LNCAP (cell line): ENCODE measurements at regions not wholly inside any gene's neighbourhood (a gene's known extent, or its start where the extent isn't known, plus 50 kb on each side); places are given as distances from the start of the nearest gene placed in this dataset.

Source experiments
- CTCF ChIP-seq: fragments of 450-650 bp; IDR thresholded peaks from 2 replicates; pipeline ENCODE4 v1.5.1; 2017; ENCODE audit warnings: mild to moderate bottlenecking

- TF ChIP-seq CTCF: no peak
These were observed 134.4 kb upstream of the PRDX6 start for GRCh38 chr1:173342736-173343135.

GRCh38 chr1:173344034-173344743, 132.9 kb upstream of the PRDX6 start:
- no peak for TF ChIP-seq CTCF

- no peak for TF ChIP-seq CTCF
These were observed 129.8 kb upstream of the PRDX6 start for GRCh38 chr1:173347282-173347818.

- TF ChIP-seq CTCF: no peak
These were observed 123.8 kb upstream of the PRDX6 start for GRCh38 chr1:173353350-173353749.

GRCh38 chr1:173354937-173355280, 122.2 kb upstream of the PRDX6 start:
- TF ChIP-seq CTCF: no peak

- TF ChIP-seq CTCF: no peak
These were observed 121.7 kb upstream of the PRDX6 start for GRCh38 chr1:173355281-173356031.

- TF ChIP-seq CTCF: no peak
These were observed 120.9 kb upstream of the PRDX6 start for GRCh38 chr1:173356191-173356762.
